ENCODE measurements at regions not wholly inside any gene's neighbourhood (a gene's known extent, or its start where the extent isn't known, plus 50 kb on each side); places are given as distances from the start of the nearest gene placed in this dataset.
"Not testable (repeated sequence)": the region's sequence is repeated elsewhere in the genome, so short reads cannot be mapped to it uniquely, and the experiment has no call there.

- DNase-seq (ENCODE audit: extremely low read depth, low read depth), result no peak
These were observed 798.3 kb upstream of the TMEFF2 start for GRCh38 chr2:192993059-192993458.

- DNase-seq (ENCODE audit: extremely low read depth, low read depth), result no peak
These were observed 788.4 kb upstream of the TMEFF2 start for GRCh38 chr2:192983173-192983572.

- no peak for DNase-seq (ENCODE audit: extremely low read depth, low read depth)
These were observed 783.7 kb upstream of the TMEFF2 start for GRCh38 chr2:192978395-192978794.

- no peak for DNase-seq (ENCODE audit: extremely low read depth, low read depth)
These were observed 777.2 kb upstream of the TMEFF2 start for GRCh38 chr2:192971981-192972380.

- no peak for DNase-seq (ENCODE audit: extremely low read depth, low read depth)
These were observed 774.3 kb upstream of the TMEFF2 start for GRCh38 chr2:192969055-192969454.

GRCh38 chr2:192960945-192961344, 766.2 kb upstream of the TMEFF2 start:
- no peak for DNase-seq (ENCODE audit: extremely low read depth, low read depth)

- not testable (repeated sequence) for DNase-seq (ENCODE audit: extremely low read depth, low read depth)
These were observed 763.9 kb upstream of the TMEFF2 start for GRCh38 chr2:192958615-192959014.

GRCh38 chr2:192957425-192957824, 762.7 kb upstream of the TMEFF2 start:
- no peak for DNase-seq (ENCODE audit: extremely low read depth, low read depth)

GRCh38 chr2:192953116-192953515, 758.4 kb upstream of the TMEFF2 start:
- no peak for DNase-seq (ENCODE audit: extremely low read depth, low read depth)

GRCh38 chr2:192952245-192952644, 757.5 kb upstream of the TMEFF2 start:
- DNase-seq (ENCODE audit: extremely low read depth, low read depth), result no peak

- DNase-seq (ENCODE audit: extremely low read depth, low read depth), result no peak
These were observed 753.6 kb upstream of the TMEFF2 start for GRCh38 chr2:192948316-192948715.

- no peak for DNase-seq (ENCODE audit: extremely low read depth, low read depth)
These were observed 752.6 kb upstream of the TMEFF2 start for GRCh38 chr2:192947352-192947751.

GRCh38 chr2:192940767-192941166, 746.0 kb upstream of the TMEFF2 start:
- no peak for DNase-seq (ENCODE audit: extremely low read depth, low read depth)

GRCh38 chr2:192932376-192932775, 737.6 kb upstream of the TMEFF2 start:
- no peak for DNase-seq (ENCODE audit: extremely low read depth, low read depth)

- not testable (repeated sequence) for DNase-seq (ENCODE audit: extremely low read depth, low read depth)
These were observed 726.9 kb upstream of the TMEFF2 start for GRCh38 chr2:192921631-192922030.

GRCh38 chr2:192901446-192901845, 706.7 kb upstream of the TMEFF2 start:
- DNase-seq (ENCODE audit: extremely low read depth, low read depth), result no peak

GRCh38 chr2:192899466-192899865, 704.7 kb upstream of the TMEFF2 start:
- no peak for DNase-seq (ENCODE audit: extremely low read depth, low read depth)

GRCh38 chr2:192893976-192894375, 699.2 kb upstream of the TMEFF2 start:
- DNase-seq (ENCODE audit: extremely low read depth, low read depth), result not testable (repeated sequence)

GRCh38 chr2:192888109-192888508, 693.4 kb upstream of the TMEFF2 start:
- DNase-seq (ENCODE audit: extremely low read depth, low read depth), result no peak

GRCh38 chr2:192887337-192887736, 692.6 kb upstream of the TMEFF2 start:
- DNase-seq (ENCODE audit: extremely low read depth, low read depth), result no peak

GRCh38 chr2:192886636-192887035, 691.9 kb upstream of the TMEFF2 start:
- no peak for DNase-seq (ENCODE audit: extremely low read depth, low read depth)

- DNase-seq (ENCODE audit: extremely low read depth, low read depth), result peak; percentile 23
These were observed 690.9 kb upstream of the TMEFF2 start for GRCh38 chr2:192885569-192886160.

- no peak for DNase-seq (ENCODE audit: extremely low read depth, low read depth)
These were observed 682.4 kb upstream of the TMEFF2 start for GRCh38 chr2:192877159-192877558.

Measured in NCI-H460 (cell line).